SK-N-MC (cell line): ENCODE measurements at regions not wholly inside any gene's neighbourhood (a gene's known extent, or its start where the extent isn't known, plus 50 kb on each side); places are given as distances from the start of the nearest gene placed in this dataset.

Source experiments
- EZH2 ChIP-seq: fragments of 200-600 bp; sonication (generic); IDR thresholded peaks from one replicate; pipeline ENCODE4 v1.6.1; 2017; ENCODE audit warnings: antibody characterized with exemption
- FOXP2 ChIP-seq: optimal IDR thresholded peaks from 2 replicates; pipeline ENCODE3; 2011; ENCODE audit warnings: mild to moderate bottlenecking, moderate library complexity; ENCODE audit not compliant: insufficient read depth; ENCODE audit errors: extremely low read length, control extremely low read depth
- POLR2AphosphoS5 ChIP-seq: IDR thresholded peaks from 2 replicates; pipeline ENCODE4 v1.6.1; 2012; ENCODE audit warnings: mild to moderate bottlenecking, low read depth, low read length, borderline replicate concordance

DNA sequence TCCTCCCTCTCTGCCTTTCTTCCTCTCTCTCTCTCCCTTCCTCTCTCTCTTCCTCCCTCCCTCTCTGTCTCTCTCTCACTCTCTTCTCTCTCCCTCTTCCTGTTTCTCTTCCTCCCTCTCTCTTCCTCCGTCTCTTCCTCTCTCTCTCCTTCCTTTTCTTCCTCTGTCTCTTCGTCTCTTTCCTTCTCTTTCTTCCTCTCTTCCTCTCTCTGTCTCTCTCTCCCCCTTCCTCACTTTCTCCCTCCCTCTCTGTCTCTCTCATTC lies 295.3 kb downstream of the ASMT start:
- TF ChIP-seq EZH2 (no peak), POLR2AphosphoS5 (no peak), FOXP2 (no peak)
